Endometrium (tissue), 2 donors: ENCODE measurements at regions not wholly inside any gene's neighbourhood (a gene's known extent, or its start where the extent isn't known, plus 50 kb on each side); places are given as distances from the start of the nearest gene placed in this dataset.
"Not testable (repeated sequence)": the region's sequence is repeated elsewhere in the genome, so short reads cannot be mapped to it uniquely, and the experiment has no call there.

Experiments
- FAIRE-seq: peaks from 2 replicates; lab custom pipeline; 2012; peaks lifted over from hg19 to GRCh38; lab: Jason Lieb, UNC
- donor health status: control.
- donor health status: control.

DNA sequence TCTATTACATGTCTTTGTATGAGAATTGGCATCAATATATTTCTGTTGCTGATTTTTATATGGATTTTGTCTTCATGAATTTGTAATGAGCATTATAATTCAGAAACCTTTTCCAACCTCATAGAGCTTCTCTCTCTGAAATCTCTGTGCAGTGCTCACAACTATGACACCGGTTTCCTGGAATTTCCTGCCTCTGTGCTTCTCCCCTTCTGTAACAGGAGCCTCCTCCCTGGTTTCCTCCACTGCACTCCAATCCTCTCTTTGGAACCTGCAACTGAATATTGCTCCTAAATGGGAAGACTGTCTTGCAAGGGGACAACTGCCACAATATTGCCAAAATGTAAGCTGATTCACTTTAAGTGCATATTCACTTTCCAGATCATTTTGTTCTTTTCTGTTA is 1147.9 kb downstream of the UQCRFS1 start:
- FAIRE-seq: no peak

DNA sequence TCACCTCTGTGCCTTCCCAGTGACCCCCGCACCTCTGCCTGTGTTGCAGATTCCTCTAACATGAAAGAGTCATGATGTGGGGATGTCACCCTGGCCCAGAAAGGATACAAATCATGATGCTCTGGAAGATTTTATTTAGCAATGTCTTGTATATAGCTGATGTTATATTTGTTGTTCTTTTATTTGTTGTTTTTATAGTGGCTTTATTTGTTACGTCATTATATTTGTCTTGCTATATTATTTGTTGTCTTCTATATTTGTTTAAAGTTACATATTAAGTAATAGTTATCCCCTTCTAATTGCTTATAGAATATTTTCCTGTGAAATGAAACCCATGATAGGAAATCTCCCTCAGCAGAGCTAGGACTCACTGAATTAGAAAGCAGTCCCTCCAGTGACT is 1149.2 kb downstream of the UQCRFS1 start:
- no peak for FAIRE-seq

- no peak for FAIRE-seq
These were observed 1151.8 kb downstream of the UQCRFS1 start for GRCh38 chr19:28061111-28061510.

- not testable (repeated sequence) for FAIRE-seq
These were observed 1155.9 kb downstream of the UQCRFS1 start for GRCh38 chr19:28057026-28057425.

DNA sequence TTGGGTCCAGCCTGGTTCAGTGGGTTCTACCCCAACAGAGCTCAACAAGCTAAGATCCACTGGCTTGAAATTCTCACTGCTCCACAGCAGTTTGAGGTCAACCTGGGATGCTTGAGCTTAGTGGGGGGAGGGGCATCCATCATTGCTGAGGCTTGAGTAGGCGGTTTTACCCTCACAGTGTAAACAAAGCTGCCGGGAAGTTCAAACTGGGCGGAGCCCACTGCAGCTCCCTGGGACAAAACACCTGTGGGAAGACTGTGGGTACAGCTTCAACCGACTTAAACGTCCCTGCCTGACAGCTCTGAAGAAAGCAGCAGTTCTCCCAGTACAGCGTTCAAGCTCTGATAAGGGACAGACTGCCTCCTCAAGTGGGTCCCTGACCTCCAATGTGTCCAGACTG is 1161.9 kb downstream of the UQCRFS1 start:
- no peak for FAIRE-seq

- no peak for FAIRE-seq
These were observed 1163.1 kb downstream of the UQCRFS1 start for GRCh38 chr19:28049875-28050274.

DNA sequence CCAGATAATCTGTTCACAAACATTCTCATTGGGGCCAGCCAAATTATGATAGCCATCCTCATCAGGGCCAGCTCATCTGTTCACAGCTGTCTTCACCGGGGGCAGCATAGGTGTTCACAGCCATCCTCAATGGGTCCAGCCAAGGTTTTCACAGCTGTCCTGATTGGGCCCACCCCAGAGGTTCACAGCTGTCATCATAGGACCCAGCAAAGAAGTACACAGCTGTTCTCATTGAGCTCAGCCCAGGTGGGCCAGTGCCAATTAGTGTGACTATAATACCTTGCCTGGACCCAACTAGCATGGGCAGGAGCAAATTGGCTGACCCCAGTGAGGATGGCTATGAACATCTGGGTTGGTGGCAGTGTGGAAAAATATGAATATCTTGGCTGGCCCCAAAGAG is 1166.0 kb downstream of the UQCRFS1 start:
- no peak for FAIRE-seq

DNA sequence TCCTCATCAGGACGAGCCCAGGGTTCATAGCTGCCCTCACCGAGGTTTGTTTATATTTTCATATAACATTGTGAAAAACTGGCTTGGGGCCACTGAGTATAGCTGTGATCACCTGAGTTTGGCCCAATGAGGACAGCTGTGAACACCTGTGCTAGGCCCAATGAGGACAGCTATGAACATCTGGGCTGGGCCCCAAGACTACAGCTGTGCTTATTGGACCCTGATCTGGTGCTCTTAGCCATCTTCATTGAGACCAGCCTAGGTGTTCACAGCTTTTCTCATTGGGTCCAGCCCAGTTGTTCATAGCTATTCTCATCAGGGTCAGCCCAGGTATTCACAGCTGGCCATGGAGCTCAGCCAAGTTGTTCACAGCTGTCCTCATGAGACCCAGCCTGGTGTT is 1167.3 kb downstream of the UQCRFS1 start:
- FAIRE-seq: no peak

- no peak for FAIRE-seq
These were observed 1168.5 kb downstream of the UQCRFS1 start for GRCh38 chr19:28044477-28044876.

DNA sequence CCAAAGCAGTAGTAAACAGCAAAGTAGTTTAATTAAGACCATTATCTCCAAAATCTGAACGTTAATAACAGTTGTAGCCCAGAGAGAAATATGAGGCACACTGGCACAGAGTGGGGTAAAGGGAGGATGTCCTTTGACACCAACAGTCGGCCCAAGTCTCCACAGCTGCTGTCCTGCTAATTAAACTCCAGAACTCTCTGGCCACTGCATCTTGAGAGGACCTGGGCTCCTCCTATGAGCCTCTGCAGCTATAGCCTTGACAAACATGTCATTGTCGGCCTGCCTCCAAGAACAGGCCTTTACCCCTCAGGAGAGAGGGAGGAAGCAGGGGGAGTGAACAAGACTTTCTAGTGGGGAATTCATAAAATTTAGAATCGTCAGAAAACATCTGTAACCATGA is 1170.4 kb downstream of the UQCRFS1 start:
- no peak for FAIRE-seq

DNA sequence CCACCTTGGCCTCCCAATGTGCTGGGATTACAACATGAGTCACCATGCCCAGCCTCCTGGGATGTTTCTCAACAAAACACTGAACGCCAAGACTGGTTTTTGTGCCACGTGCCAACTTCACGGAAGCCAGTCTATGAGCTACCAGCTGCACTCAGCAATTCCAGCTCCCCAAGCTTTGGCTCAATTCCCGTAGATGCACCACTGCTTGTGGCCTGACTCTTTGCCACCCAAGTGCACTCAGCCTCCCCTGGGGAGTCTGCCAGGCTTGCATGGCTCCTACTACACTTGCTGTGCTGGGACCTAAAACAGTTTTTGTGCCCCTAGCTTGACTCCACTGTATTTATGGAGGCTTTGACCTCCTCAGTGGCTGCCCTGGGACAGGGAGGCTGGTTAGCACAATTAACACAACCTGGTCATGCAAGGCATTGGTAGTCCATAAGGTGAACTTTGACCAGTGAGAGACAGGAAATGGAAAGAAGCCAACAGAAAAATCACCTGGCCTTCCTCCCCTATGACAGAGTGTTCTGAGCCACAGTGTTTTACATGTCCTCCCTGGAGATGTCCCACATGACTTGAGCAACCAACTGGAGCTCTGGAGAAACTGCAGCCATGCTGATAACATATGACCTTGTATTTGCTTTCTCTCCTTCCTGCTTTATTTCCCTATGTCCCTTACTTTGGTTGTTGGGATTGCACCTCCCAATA is 1173.1 kb downstream of the UQCRFS1 start:
- FAIRE-seq: no peak

GRCh38 chr19:28037186-28037585 is 1175.8 kb downstream of the UQCRFS1 start:
- FAIRE-seq: no peak

DNA sequence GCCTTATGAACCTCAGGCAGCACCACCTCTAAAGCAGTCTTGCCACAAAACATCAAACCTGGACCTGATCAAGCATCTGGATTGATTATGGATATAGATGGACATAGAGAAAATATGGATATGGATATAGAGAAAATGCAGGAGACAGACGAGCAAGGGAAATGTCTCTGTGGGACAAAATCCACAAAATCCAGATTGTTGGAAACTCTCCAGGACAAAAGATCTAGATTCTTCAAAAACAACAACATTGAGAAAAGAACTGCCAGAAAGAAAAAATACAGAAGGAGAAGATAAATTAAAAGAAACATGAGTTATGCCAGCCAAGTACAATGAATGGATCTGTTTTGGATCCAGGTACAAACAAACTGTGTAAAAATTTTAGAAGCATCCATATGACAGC is 1176.5 kb downstream of the UQCRFS1 start:
- FAIRE-seq: no peak

GRCh38 chr19:28034936-28035335 is 1178.0 kb downstream of the UQCRFS1 start:
- FAIRE-seq: no peak

GRCh38 chr19:28028881-28029444 is 1184.0 kb downstream of the UQCRFS1 start:
- no peak for FAIRE-seq

- no peak for FAIRE-seq
These were observed 1185.8 kb downstream of the UQCRFS1 start for GRCh38 chr19:28027116-28027515.

DNA sequence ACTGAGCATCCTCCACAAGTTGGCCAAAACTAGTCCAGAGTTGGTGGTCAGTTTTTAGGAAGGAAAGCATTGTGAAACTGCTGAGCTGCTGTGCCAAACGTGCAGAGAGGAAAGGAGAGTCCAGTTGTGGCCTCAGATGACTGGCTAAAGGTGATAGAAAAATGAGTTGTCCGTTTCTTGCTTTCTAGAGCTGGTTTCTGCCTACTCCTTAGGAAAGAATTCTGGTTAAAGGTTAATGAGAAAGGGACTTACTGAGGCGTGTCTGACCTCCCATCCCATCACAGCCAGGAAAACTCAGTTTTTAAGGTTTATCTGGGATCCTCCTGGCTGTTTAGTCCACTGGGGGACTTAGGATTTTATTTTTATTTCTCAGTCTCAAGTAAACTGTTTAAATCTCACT is 1186.3 kb downstream of the UQCRFS1 start:
- FAIRE-seq: no peak

- no peak for FAIRE-seq
These were observed 1188.0 kb downstream of the UQCRFS1 start for GRCh38 chr19:28024920-28025319.

GRCh38 chr19:28023064-28023463 is 1189.9 kb downstream of the UQCRFS1 start:
- FAIRE-seq: no peak

DNA sequence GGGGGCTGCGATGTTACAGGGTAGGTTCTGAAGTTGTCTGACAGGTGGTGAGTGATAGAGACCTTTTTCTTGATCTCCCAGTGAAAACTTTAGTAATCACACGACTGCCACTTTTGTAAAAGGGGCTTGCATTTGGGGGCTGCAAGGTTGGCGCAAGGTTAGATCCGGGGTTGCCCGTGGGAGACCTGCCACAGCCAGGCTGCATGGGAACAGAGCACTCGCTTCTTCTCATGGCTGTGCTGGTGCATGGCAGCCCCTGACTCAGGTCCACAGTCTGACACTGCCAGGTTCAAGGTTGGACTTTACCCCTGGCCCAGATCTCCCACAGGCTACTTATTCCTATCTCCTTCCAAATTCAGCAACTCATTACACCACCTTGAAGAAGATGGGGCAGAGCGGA is 1190.4 kb downstream of the UQCRFS1 start:
- FAIRE-seq: no peak

DNA sequence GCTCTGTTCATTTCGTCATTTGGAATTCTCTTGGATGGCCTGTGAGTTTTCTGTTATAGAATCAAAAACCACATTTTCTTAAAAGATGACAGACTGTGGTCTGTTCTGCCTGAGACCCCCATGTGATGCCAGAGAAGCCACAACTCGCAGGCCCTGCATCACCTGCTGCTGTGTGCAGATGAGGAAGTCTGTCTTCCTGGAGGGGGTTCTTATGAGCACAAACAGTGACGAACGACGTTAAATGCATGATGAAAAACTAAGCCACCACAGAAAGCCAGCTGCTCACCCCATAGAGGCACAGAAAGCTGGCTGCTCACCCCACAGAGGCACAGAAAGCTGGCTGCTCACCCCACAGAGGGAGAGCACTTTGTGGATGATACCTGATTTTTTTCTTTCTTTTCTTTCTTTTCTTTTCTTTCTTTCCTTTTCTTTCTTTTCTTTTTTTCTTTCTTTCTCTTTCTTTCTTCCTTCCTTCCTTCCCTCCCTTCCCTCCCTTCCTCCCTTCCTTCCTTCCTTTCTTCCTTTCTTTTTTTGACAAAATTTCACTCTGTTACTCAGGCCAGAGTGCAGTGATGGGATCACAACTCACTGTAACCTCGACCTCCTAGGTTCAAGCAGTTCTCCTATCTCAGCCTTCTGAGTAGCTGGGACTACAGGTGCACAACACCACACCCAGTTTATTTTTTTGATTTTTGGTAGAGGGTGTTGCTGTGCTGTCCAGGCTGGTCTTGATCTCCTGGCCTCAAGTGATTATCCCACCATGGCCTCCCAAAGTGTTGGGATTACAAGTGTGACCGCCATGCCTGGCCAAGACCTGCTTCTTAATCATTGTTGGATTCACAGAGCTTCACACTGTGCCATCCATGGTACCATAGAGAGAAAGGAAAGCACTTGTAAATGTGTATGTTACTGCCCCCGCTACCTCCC is 1191.4 kb downstream of the UQCRFS1 start:
- FAIRE-seq: no peak

DNA sequence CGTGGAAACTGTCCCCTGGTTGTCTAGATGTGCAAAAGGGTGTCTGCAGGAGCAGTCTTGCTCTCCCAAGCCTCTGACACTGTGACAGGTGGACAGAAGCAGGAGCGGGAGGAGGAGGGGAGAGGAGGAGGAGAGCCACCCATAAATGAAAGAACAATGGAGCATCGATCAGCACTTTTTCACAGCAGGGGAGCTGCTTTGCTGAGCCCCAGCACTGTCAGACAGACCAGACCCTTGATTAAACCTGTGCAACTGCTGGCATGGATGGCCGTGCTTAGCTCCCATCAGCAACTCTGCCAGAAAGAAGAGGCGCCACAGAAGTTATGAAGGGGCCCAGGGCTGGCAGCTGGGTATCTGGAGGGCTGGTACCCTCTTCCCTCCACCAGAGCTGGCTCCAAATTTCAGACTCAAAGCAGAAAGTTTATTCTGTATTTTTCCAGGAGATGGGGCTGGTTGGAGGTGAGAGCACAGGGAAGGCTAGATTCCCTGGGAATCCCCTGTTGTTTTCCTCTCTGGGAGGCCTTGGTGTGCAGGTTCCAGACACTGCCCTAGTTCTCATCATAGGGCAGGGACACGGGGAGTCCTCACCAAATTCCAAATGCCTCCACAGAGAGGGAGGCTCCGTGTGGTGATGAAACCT is 1192.2 kb downstream of the UQCRFS1 start:
- no peak for FAIRE-seq

DNA sequence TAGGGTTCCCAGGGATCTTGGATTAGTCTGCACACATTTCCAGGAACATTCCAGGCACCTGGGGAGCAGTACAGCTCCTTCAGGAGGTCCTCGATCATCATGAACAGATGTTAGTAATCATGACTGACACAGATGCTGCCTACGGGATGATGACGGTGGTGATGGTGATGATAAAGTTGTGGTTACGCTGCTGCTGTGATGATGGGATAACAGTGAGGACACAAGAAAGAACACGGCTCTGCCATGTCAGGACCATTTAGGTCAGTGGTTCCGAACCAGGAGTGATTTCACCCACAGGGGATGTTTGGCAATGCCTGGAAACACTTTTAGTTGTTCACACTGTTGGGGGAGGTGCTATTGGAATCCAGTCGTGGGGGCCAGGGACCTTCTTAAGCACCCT is 1193.0 kb downstream of the UQCRFS1 start:
- no peak for FAIRE-seq
